22Rv1 (cell line): ENCODE measurements at regions not wholly inside any gene's neighbourhood (a gene's known extent, or its start where the extent isn't known, plus 50 kb on each side); places are given as distances from the start of the nearest gene placed in this dataset.

ENCODE experiments used
- H3K27ac ChIP-seq: fragments of 450-650 bp; 2 replicates; pipeline ENCODE4 v1.5.1; 2017
- CTCF ChIP-seq: fragments of 450-650 bp; IDR thresholded peaks from 2 replicates; pipeline ENCODE4 v1.5.1; 2017; ENCODE audit warnings: mild to moderate bottlenecking
- ZFX ChIP-seq: fragments of 450-650 bp; IDR thresholded peaks from 2 replicates; pipeline ENCODE4 v1.6.1; 2017; ENCODE audit warnings: antibody characterized with exemption, borderline replicate concordance

DNA sequence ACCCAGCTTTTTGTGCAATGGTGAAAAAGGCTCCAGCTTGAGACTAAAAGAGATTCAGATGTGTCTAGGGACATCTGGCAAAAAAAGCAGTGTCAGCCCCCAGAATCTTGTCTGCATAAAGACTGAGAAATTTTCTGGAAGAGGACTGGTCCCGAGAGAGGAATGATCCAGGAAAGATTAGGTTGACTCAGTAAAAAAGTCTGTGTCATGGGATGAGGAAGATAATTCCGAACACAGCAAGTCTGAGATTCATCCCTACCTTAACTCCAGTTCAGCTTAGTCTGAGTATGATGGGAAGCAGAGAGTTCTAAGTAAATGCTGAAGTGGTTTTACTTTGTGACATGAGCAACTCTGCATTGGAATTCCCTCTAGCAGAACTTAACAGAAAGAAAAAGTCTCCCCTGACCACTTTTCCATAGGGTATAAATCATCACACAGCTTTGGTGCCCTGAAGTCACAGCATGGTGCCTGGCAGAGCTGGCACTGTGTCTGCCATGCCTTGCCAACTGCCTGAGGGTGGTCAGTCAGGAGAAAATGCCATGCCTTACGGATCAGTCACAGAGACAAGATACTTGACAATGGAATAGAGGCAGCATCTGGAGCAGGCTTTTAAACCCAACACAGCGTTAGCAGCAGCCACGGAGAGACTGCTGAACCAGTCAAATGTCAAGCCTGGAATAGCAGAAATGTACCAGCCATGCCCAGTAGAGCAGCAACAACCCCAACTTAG, 153.4 kb downstream of the ZC3H11B start:
- H3K27ac ChIP-seq, result no peak overlapping the region
- TF ChIP-seq CTCF (no peak), ZFX (no peak)

DNA sequence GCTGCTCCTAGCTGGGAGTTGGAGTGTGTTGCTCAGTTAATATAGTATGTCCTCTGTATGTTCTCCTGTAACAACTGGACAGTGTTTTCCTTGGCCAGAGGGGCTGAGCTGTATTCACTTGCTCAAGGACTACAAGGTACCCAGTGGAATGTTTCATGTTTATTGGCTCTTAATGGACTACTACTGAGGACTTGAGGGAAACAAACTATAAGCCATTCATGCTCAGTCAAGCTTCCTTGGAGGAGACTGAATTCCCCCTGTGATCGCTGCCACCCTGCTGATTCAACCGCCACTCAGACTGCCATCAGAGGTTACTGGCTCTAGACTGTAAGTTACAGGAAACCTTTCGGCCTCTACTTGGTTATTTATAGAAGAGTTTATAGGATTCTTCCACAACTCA, 166.6 kb downstream of the ZC3H11B start:
- H3K27ac ChIP-seq, result no peak overlapping the region
- no peak for TF ChIP-seq ZFX
- TF ChIP-seq CTCF, result no peak

- TF ChIP-seq CTCF (no peak), ZFX (no peak)
- H3K27ac ChIP-seq, result no peak overlapping the region
Observed at GRCh38 chr1:219445864-219446263, 167.0 kb downstream of the ZC3H11B start.

GRCh38 chr1:219444474-219444873, 168.4 kb downstream of the ZC3H11B start:
- H3K27ac ChIP-seq, result no peak overlapping the region
- TF ChIP-seq ZFX, result no peak
- no peak for TF ChIP-seq CTCF

- no peak overlapping the region for H3K27ac ChIP-seq
- TF ChIP-seq ZFX (no peak), CTCF (no peak)
Observed at GRCh38 chr1:219443763-219444162, 169.1 kb downstream of the ZC3H11B start.

- TF ChIP-seq ZFX, result no peak
- no peak for TF ChIP-seq CTCF
- no peak overlapping the region for H3K27ac ChIP-seq
Observed at GRCh38 chr1:219442611-219443061, 170.3 kb downstream of the ZC3H11B start.

GRCh38 chr1:219441884-219442283, 171.0 kb downstream of the ZC3H11B start:
- TF ChIP-seq ZFX (no peak), CTCF (no peak)
- H3K27ac ChIP-seq, result no peak overlapping the region
